HepG2 (cell line): ENCODE measurements at regions not wholly inside any gene's neighbourhood (a gene's known extent, or its start where the extent isn't known, plus 50 kb on each side); places are given as distances from the start of the nearest gene placed in this dataset.
A peak's percentile ranks its signal among the peaks of the same experiment; 100 is the strongest.

Source experiments
- ATAC-seq: fragments of 200-7000 bp; cut with Tn5 transposase; 3 replicates; pipeline ENCODE4 v1.9.1; 2020; ENCODE audit warnings: mild to moderate bottlenecking, moderate library complexity
- BruUV-seq: library from RNA; stranded (reverse); fragments of 400-500 nt; replicated peaks from 2 replicates; lab custom pipeline; 2021; lab: Mats Ljungman, UMichigan
- CTCF ChIA-PET: fragments of 300-600 bp; formaldehyde crosslinking; extraction: SDS; loops from one replicate; lab custom pipeline; 2021; ENCODE audit warnings: low total read pairs, inconsistent platforms, low intra/inter-chr PET ratio; lab: Yijun Ruan, JAX
- POLR2A ChIA-PET: fragments of 350-600 bp; sonication (Branson Sonifier 250); formaldehyde crosslinking; loops from one replicate; lab custom pipeline; 2020; ENCODE audit warnings: antibody characterized with exemption, inconsistent platforms; lab: Yijun Ruan, JAX
- DNase-seq: peaks from one replicate; pipeline ENCODE4 v3.0.0-alpha.2; 2015; ENCODE audit warnings: low spot score
- FAIRE-seq: peaks from 3 replicates; lab custom pipeline; 2011; peaks lifted over from hg19 to GRCh38; lab: Jason Lieb, UNC
- H2AFZ ChIP-seq: one replicate; pipeline ENCODE4 v1.6.1; 2011; ENCODE audit warnings: low read length, inconsistent platforms
- H3K27ac ChIP-seq: fragments of 300-600 bp; 3 replicates; pipeline ENCODE4 v1.8.0; 2011; ENCODE audit warnings: mixed run types, mild to moderate bottlenecking, mixed read lengths, low read length, inconsistent platforms; ENCODE audit not compliant: insufficient read depth; ENCODE audit errors: extremely low read length
- H3K27me3 ChIP-seq, 2 experiments: fragments of 200-600 bp in 1 of 2; 2 replicates in 1 of 2; 3 replicates in 1 of 2; pipeline versions ENCODE4 v1.6.0 to v1.8.0; 2011; ENCODE audit warnings: low read length in 2 of 2, mild to moderate bottlenecking in 2 of 2, moderate library complexity in 2 of 2, inconsistent platforms in 1 of 2; ENCODE audit not compliant: insufficient read depth in 2 of 2, control insufficient read depth in 1 of 2
- H3K36me3 ChIP-seq, 2 experiments: fragments of 200-600 bp in 1 of 2; replicated peaks in 1 of 2; 2 replicates in 1 of 2; 3 replicates in 1 of 2; pipeline versions ENCODE4 v1.5.1 to v1.8.0; 2011; ENCODE audit warnings: low read length in 2 of 2, inconsistent platforms in 1 of 2; ENCODE audit not compliant: insufficient read depth in 2 of 2, control insufficient read depth in 1 of 2
- H3K4me1 ChIP-seq: 2 replicates; pipeline ENCODE4 v1.5.1; 2012; ENCODE audit warnings: low read length, inconsistent platforms; ENCODE audit not compliant: insufficient read depth
- H3K4me2 ChIP-seq: 2 replicates; pipeline ENCODE4 v1.6.0; 2011; ENCODE audit warnings: low read depth, low read length, inconsistent platforms
- H3K4me3 ChIP-seq, 3 experiments: fragments of 200-600 bp in 1 of 3; sonication (generic), shearing (Covaris generic) in 1 of 3; replicated peaks in 1 of 3; 2 replicates each; pipeline ENCODE4 v1.5.1; 2011 to 2016; ENCODE audit warnings: low read length in 3 of 3, inconsistent platforms in 2 of 3, low read depth in 2 of 3, mild to moderate bottlenecking in 2 of 3, control low read depth in 1 of 3, mixed read lengths in 1 of 3; ENCODE audit not compliant: insufficient read depth in 1 of 3
- H3K79me2 ChIP-seq: one replicate; pipeline ENCODE4 v1.6.1; 2011; ENCODE audit warnings: low read length, inconsistent platforms; ENCODE audit not compliant: insufficient read depth
- H3K9ac ChIP-seq: 2 replicates; pipeline ENCODE4 v1.6.0; 2011; ENCODE audit warnings: mild to moderate bottlenecking, low read depth, low read length, inconsistent platforms; ENCODE audit not compliant: insufficient read depth
- H3K9me3 ChIP-seq: 2 replicates; pipeline ENCODE4 v1.5.1; 2012; ENCODE audit warnings: mild to moderate bottlenecking, low read length
- H4K20me1 ChIP-seq: 2 replicates; pipeline ENCODE4 v1.6.0; 2011; ENCODE audit warnings: inconsistent platforms, mild to moderate bottlenecking, low read length, moderate library complexity; ENCODE audit not compliant: insufficient read depth
- AGO2 ChIP-seq: fragments of 200-400 bp; formaldehyde crosslinking; optimal IDR thresholded peaks from 2 replicates; pipeline ENCODE3; 2017; ENCODE audit warnings: mild to moderate bottlenecking, low read depth, low read length, moderate library complexity
- GABPB1 ChIP-seq: IDR thresholded peaks from 2 replicates; pipeline ENCODE4 v1.6.1; 2016; ENCODE audit warnings: mild to moderate bottlenecking, missing genetic modification reagents, moderate library complexity, missing compliant biosample characterization
- MAFF ChIP-seq: IDR thresholded peaks from 2 replicates; pipeline ENCODE4 v1.6.1; 2011; ENCODE audit warnings: low read depth, low read length, improper control_type of control experiment
- MAFK ChIP-seq, 2 experiments: IDR thresholded peaks in 1 of 2; conservative IDR thresholded peaks in 1 of 2; 2 replicates each; pipeline ENCODE4 v1.6.1; 2011; ENCODE audit warnings: improper control_type of control experiment in 2 of 2, low read length in 2 of 2
- MED13 ChIP-seq: sonication (generic); formaldehyde crosslinking; IDR thresholded peaks from 2 replicates; pipeline ENCODE4 v1.5.0; 2020; ENCODE audit warnings: missing genetic modification reagents
- MEIS2 ChIP-seq: sonication (generic); formaldehyde crosslinking; IDR thresholded peaks from 2 replicates; pipeline ENCODE4 v1.9.0; 2021; ENCODE audit warnings: mild to moderate bottlenecking, missing genetic modification reagents
- SATB2 ChIP-seq: sonication (generic); formaldehyde crosslinking; IDR thresholded peaks from 2 replicates; pipeline ENCODE4 v1.5.0; 2020; ENCODE audit warnings: missing genetic modification reagents
- SNAPC2 ChIP-seq: sonication (generic); formaldehyde crosslinking; IDR thresholded peaks from 2 replicates; pipeline ENCODE4 v1.8.1; 2022; ENCODE audit warnings: mild to moderate bottlenecking, missing genetic modification reagents
- XBP1 ChIP-seq: sonication (generic); formaldehyde crosslinking; IDR thresholded peaks from 2 replicates; pipeline ENCODE4 v1.5.0; 2020; ENCODE audit warnings: missing genetic modification reagents
- YY1 ChIP-seq: IDR thresholded peaks from 2 replicates; pipeline ENCODE4 v1.6.1; 2011; ENCODE audit warnings: low read length, low read depth, moderate library complexity, mild to moderate bottlenecking; ENCODE audit not compliant: insufficient read depth, insufficient replicate concordance
- ZBTB7A ChIP-seq: sonication (generic); formaldehyde crosslinking; IDR thresholded peaks from 2 replicates; pipeline ENCODE4 v1.8.0; 2022; ENCODE audit warnings: mild to moderate bottlenecking, missing genetic modification reagents
- ZMYM2 ChIP-seq: sonication (generic); formaldehyde crosslinking; IDR thresholded peaks from 2 replicates; pipeline ENCODE4 v1.8.0; 2022; ENCODE audit warnings: mild to moderate bottlenecking, missing genetic modification reagents
- ZNF652 ChIP-seq: IDR thresholded peaks from 2 replicates; pipeline ENCODE4 v1.6.1; 2016; ENCODE audit warnings: low read depth, borderline replicate concordance
- WGBS: methylation state at CpG from one replicate; pipeline ENCODE4 v1.1.6; 2017; ENCODE audit warnings: low lambda C conversion rate; 5-methylcytosine and 5-hydroxymethylcytosine counted together
- in situ Hi-C: cut with HindIII; loops from 2 replicates; pipeline ENCODE4 v1.10.0; 2017; ENCODE audit warnings: low pct_unique_long_range_greater_than_20kb; ENCODE audit not compliant: extremely low pct_ligation_motif_present
- intact Hi-C: fragments of 100-400 bp; cut with micrococcal nuclease; formaldehyde crosslinking; loops from one replicate; pipeline ENCODE4 v1.10.0; 2022; ENCODE audit not compliant: unreplicated experiment

DNA sequence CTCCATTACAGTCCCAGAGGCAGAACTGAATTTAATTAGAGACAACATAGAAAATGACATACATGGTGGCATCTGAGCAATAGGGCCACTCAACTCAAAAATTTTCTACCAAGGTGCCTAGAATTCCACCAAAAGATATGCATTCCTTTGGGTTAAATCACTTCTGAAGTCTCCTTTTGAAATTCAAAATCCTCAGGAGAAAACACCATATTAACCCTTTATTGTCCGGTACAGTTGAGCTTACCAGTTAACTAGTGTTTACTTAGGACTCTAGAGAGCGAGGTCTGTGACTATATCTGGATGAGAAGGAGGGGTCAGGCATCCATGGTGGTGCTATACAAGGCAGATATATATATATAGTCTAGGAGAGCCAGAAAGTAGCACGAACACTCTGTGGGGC is 355.6 kb upstream of the CAMK1G start:
- Histone ChIP-seq H3K9me3 (peaks cover 19% of the 10 kb centered on the region; the same call in 1 of the 2 replicates), H3K4me2 (no peak overlapping the region), H3K9ac (no peak overlapping the region), H3K4me3 (no peak overlapping the region), H3K4me1 (no peaks in the 10 kb centered on the region), H4K20me1 (no peaks in the 10 kb centered on the region), H3K27me3 (no peaks in the 10 kb centered on the region), H3K27ac (no peak overlapping the region), H3K36me3 (no peaks in the 10 kb centered on the region), H3K79me2 (no peaks in the 10 kb centered on the region), H2AFZ (no peak overlapping the region)
- whole genome bisulfite sequencing: 5% methylated on average over 3 of the region's 3 CpGs
- FAIRE-seq (no peak), DNase-seq (no peak), ATAC-seq (no peak)
- BruUV-seq: no TSS peak
- CTCF ChIA-PET: no interaction called here
- peak; percentile 47; the same call in 1 of the 2 replicates for TF ChIP-seq ZNF652
- TF ChIP-seq YY1: no peak
- no peak for TF ChIP-seq AGO2
- TF ChIP-seq MED13: no peak
- no peak for TF ChIP-seq MEIS2 (CRISPR knock-in tag)
- no peak for TF ChIP-seq SNAPC2 (CRISPR knock-in tag)
- intact Hi-C loops (no loop called here), in situ Hi-C loops (no loop called here)
- POLR2A ChIA-PET: no interaction called here

DNA sequence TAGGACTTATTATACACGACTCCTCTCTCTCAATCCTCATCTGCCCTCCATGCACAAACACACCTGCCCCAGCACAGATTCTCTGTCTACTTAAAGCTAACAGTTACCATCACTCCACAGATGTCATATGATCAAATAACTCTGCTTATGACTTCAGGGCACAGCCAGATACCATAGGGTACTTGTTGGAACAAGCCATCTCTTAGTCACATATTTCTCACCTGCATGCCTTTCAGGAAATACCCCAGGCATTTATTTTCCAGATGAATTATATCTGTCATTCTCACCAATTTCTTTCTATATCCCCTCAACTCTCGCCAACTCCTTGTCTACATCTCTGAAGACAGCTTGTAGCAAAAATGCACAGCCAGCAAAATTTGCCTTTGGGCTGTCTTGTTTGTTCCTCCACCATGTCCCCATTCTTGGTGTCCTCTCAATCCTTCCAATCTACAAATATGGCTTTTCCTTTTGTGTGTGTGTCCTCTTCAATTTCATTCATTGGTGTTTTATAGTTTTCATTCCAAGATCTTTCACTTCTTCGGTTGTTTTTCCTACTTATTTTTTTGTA is 353.9 kb upstream of the CAMK1G start:
- Histone ChIP-seq H3K9me3 (peaks cover 19% of the 10 kb centered on the region; the same call in 1 of the 2 replicates), H3K4me1 (no peaks in the 10 kb centered on the region), H2AFZ (no peak overlapping the region), H3K9ac (no peak overlapping the region), H3K4me3 (no peak overlapping the region), H3K27ac (no peak overlapping the region), H3K79me2 (no peaks in the 10 kb centered on the region), H3K36me3 (no peaks in the 10 kb centered on the region), H3K27me3 (no peaks in the 10 kb centered on the region), H4K20me1 (no peaks in the 10 kb centered on the region), H3K4me2 (no peak overlapping the region)
- TF ChIP-seq GABPB1 (CRISPR knock-in tag) (no peak), ZMYM2 (CRISPR knock-in tag) (no peak), MAFK (conservative IDR thresholded peaks at IDR 0.05 in 1 of 2, IDR thresholded peaks at IDR 0.05 in 1 of 2; ENCODE audit: low read length in 2 of 2) (peak; percentile 71 to 85), XBP1 (CRISPR knock-in tag) (no peak), MAFF (peak; percentile 72), SATB2 (CRISPR knock-in tag) (no peak), ZBTB7A (no peak)
- ATAC-seq (no peak), DNase-seq (no peak), FAIRE-seq (no peak)
- ChIA-PET POLR2A (no interaction called here), CTCF (no interaction called here)
- intact Hi-C loops (no loop called here), in situ Hi-C loops (no loop called here)
- no TSS peak for BruUV-seq
- 3% methylated on average over 3 of the region's 3 CpGs for WGBS
